ENCODE measurements at regions not wholly inside any gene's neighbourhood (a gene's known extent, or its start where the extent isn't known, plus 50 kb on each side); places are given as distances from the start of the nearest gene placed in this dataset.

DNA sequence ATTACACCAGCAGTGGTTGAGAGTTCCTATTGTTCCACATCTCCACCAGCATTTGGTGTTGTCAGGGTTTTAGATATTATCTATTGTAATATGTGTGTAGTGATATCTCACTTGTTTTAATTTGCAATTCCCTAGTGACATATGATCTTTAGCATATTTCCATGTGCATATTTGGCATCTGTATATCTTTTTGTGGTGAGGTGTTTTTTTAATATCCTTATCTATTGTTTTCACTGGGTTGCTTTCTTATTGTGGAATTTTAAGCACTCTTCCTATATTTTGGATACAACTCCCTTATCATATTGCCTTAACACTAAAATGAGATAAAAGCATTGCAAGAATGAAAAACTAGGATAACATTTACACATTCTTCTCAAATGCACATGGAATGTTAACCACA lies 453.9 kb upstream of the FSIP2 start:
- TF ChIP-seq YY1 (IDR thresholded peaks at IDR 0.05; ENCODE audit: low read depth): no peak
- no peak for TF ChIP-seq EP300 (IDR thresholded peaks at IDR 0.05; ENCODE audit: borderline replicate concordance)
- no peak for TF ChIP-seq CREB1 (IDR thresholded peaks at IDR 0.05; ENCODE audit: low read depth)
- TF ChIP-seq, protein P1, sequence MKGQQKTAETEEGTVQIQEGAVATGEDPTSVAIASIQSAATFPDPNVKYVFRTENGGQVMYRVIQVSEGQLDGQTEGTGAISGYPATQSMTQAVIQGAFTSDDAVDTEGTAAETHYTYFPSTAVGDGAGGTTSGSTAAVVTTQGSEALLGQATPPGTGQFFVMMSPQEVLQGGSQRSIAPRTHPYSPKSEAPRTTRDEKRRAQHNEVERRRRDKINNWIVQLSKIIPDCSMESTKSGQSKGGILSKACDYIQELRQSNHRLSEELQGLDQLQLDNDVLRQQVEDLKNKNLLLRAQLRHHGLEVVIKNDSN (IDR thresholded peaks at IDR 0.05): no peak
- no peak for TF ChIP-seq TAF1 (IDR thresholded peaks at IDR 0.05; ENCODE audit: low read depth)
- TF ChIP-seq, protein P2, sequence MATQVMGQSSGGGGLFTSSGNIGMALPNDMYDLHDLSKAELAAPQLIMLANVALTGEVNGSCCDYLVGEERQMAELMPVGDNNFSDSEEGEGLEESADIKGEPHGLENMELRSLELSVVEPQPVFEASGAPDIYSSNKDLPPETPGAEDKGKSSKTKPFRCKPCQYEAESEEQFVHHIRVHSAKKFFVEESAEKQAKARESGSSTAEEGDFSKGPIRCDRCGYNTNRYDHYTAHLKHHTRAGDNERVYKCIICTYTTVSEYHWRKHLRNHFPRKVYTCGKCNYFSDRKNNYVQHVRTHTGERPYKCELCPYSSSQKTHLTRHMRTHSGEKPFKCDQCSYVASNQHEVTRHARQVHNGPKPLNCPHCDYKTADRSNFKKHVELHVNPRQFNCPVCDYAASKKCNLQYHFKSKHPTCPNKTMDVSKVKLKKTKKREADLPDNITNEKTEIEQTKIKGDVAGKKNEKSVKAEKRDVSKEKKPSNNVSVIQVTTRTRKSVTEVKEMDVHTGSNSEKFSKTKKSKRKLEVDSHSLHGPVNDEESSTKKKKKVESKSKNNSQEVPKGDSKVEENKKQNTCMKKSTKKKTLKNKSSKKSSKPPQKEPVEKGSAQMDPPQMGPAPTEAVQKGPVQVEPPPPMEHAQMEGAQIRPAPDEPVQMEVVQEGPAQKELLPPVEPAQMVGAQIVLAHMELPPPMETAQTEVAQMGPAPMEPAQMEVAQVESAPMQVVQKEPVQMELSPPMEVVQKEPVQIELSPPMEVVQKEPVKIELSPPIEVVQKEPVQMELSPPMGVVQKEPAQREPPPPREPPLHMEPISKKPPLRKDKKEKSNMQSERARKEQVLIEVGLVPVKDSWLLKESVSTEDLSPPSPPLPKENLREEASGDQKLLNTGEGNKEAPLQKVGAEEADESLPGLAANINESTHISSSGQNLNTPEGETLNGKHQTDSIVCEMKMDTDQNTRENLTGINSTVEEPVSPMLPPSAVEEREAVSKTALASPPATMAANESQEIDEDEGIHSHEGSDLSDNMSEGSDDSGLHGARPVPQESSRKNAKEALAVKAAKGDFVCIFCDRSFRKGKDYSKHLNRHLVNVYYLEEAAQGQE (IDR thresholded peaks at IDR 0.05; ENCODE audit: low read depth): no peak
- TF ChIP-seq, protein P3, sequence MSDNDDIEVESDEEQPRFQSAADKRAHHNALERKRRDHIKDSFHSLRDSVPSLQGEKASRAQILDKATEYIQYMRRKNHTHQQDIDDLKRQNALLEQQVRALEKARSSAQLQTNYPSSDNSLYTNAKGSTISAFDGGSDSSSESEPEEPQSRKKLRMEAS (IDR thresholded peaks at IDR 0.05): no peak
- TF ChIP-seq RAD21 (IDR thresholded peaks at IDR 0.05; ENCODE audit: low read depth): no peak
- no peak for TF ChIP-seq ZBTB7A (IDR thresholded peaks at IDR 0.05; ENCODE audit: low read depth)
- TF ChIP-seq NFIC (IDR thresholded peaks at IDR 0.05): no peak
- TF ChIP-seq EGR1 (IDR thresholded peaks at IDR 0.05): no peak

Data from Ishikawa (cell line).